Lower leg skin (tissue), 3 donors: ENCODE measurements at regions not wholly inside any gene's neighbourhood (a gene's known extent, or its start where the extent isn't known, plus 50 kb on each side); places are given as distances from the start of the nearest gene placed in this dataset.

ENCODE experiments used
- CTCF ChIP-seq, 3 donors: fragments of 450-650 bp; IDR thresholded peaks; one replicate each; pipeline ENCODE4 v1.5.1; 2016; ENCODE audit warnings: antibody characterized with exemption in 3 of 3, mild to moderate bottlenecking in 3 of 3, moderate library complexity in 2 of 3
- POLR2A ChIP-seq, 2 donors: fragments of 450-650 bp; IDR thresholded peaks; one replicate each; pipeline ENCODE4 v1.6.1; 2016 to 2017; ENCODE audit warnings: antibody characterized with exemption in 2 of 2, mild to moderate bottlenecking in 1 of 2, moderate library complexity in 1 of 2

GRCh38 chr7:81831883-81832282, 62.0 kb upstream of the HGF start:
- no peak for TF ChIP-seq CTCF (IDR thresholded peaks at IDR 0.05)
- TF ChIP-seq POLR2A (IDR thresholded peaks at IDR 0.05), result no peak
